ENCODE measurements at regions not wholly inside any gene's neighbourhood (a gene's known extent, or its start where the extent isn't known, plus 50 kb on each side); places are given as distances from the start of the nearest gene placed in this dataset.

GRCh38 chr6:149267072-149267471 is 50.4 kb upstream of the TAB2 start:
- ATAC-seq (replicated peaks): no peak
- peaks cover 12 to 31% of the 10 kb centered on the region in 2 donors for H3K27me3 Mint-ChIP-seq
- H3K9me3 Mint-ChIP-seq: no peaks in the 10 kb centered on the region
- H3K27ac Mint-ChIP-seq: peak overlapping the region in 1 of 2 donors; percentile 26
- DNase-seq: no peak
- no peak overlapping the region for H3K4me3 Mint-ChIP-seq
- H3K4me1 Mint-ChIP-seq (ENCODE audit: low read depth in 2 of 2): peaks cover 8 to 14% of the 10 kb centered on the region in 2 donors
- no peaks in the 10 kb centered on the region for H3K36me3 Mint-ChIP-seq (ENCODE audit: insufficient read depth)

GRCh38 chr6:149267513-149268043 is 49.9 kb upstream of the TAB2 start:
- Mint-ChIP-seq H3K4me3 (no peak overlapping the region), H3K36me3 (ENCODE audit: insufficient read depth) (no peaks in the 10 kb centered on the region), H3K27me3 (peaks cover 12 to 31% of the 10 kb centered on the region in 2 donors), H3K4me1 (ENCODE audit: low read depth in 2 of 2) (peaks cover 8 to 18% of the 10 kb centered on the region in 2 donors), H3K27ac (no peak overlapping the region), H3K9me3 (no peaks in the 10 kb centered on the region)
- ATAC-seq (replicated peaks): no peak
- DNase-seq: no peak

Data from effector memory CD8-positive, alpha-beta T cell (primary cell).